GM03348 (cell line): ENCODE measurements at regions not wholly inside any gene's neighbourhood (a gene's known extent, or its start where the extent isn't known, plus 50 kb on each side); places are given as distances from the start of the nearest gene placed in this dataset.

ENCODE experiments used
- DNase-seq: peaks from one replicate; pipeline ENCODE4 v3.0.0; 2012; ENCODE audit warnings: low spot score

GRCh38 chr9:115169003-115169402, 51.0 kb upstream of the TNC start:
- DNase-seq = no peak

- peak; percentile 43 for DNase-seq
Observed at GRCh38 chr9:115170358-115171073, 52.6 kb upstream of the TNC start.

- no peak for DNase-seq
Observed at GRCh38 chr9:115171921-115172388, 54.0 kb upstream of the TNC start.

- no peak for DNase-seq
Observed at GRCh38 chr9:115182264-115182663, 64.3 kb upstream of the TNC start.

GRCh38 chr9:115183436-115183835, 65.5 kb upstream of the TNC start:
- DNase-seq = no peak

GRCh38 chr9:115189686-115190085, 71.7 kb upstream of the TNC start:
- no peak for DNase-seq

- no peak for DNase-seq
Observed at GRCh38 chr9:115191667-115192066, 73.7 kb upstream of the TNC start.

GRCh38 chr9:115192280-115192679, 74.3 kb upstream of the TNC start:
- DNase-seq = no peak

- DNase-seq = no peak
Observed at GRCh38 chr9:115192835-115193525, 75.0 kb upstream of the TNC start.

GRCh38 chr9:115193777-115194176, 75.8 kb upstream of the TNC start:
- no peak for DNase-seq

GRCh38 chr9:115194216-115194615, 76.3 kb upstream of the TNC start:
- no peak for DNase-seq

- DNase-seq = no peak
Observed at GRCh38 chr9:115195912-115196311, 78.0 kb upstream of the TNC start.

GRCh38 chr9:115196919-115197318, 79.0 kb upstream of the TNC start:
- no peak for DNase-seq

- DNase-seq = peak; percentile 47
Observed at GRCh38 chr9:115198001-115198400, 80.0 kb upstream of the TNC start.

GRCh38 chr9:115200711-115201505, 83.0 kb upstream of the TNC start:
- DNase-seq = peak; percentile 63

- no peak for DNase-seq
Observed at GRCh38 chr9:115202181-115202580, 84.2 kb upstream of the TNC start.

- peak; percentile 57 for DNase-seq
Observed at GRCh38 chr9:115202960-115203751, 85.2 kb upstream of the TNC start.

GRCh38 chr9:115204904-115205453, 87.0 kb upstream of the TNC start:
- DNase-seq = peak; percentile 42

GRCh38 chr9:115207003-115207836, 89.3 kb upstream of the TNC start:
- DNase-seq = no peak

- DNase-seq = peak; percentile 21
Observed at GRCh38 chr9:115208501-115208900, 90.5 kb upstream of the TNC start.
